GM23248 (cell line): ENCODE measurements at regions not wholly inside any gene's neighbourhood (a gene's known extent, or its start where the extent isn't known, plus 50 kb on each side); places are given as distances from the start of the nearest gene placed in this dataset.

Experiments used
- EZH2 ChIP-seq: fragments of 200-600 bp; sonication (generic); IDR thresholded peaks from 2 replicates; pipeline ENCODE4 v1.6.1; 2018; ENCODE audit warnings: antibody characterized with exemption, mild to moderate bottlenecking; ENCODE audit not compliant: insufficient read depth, poor library complexity, severe bottlenecking
- EZH2phosphoT487 ChIP-seq: fragments of 200-600 bp; sonication (generic); IDR thresholded peaks from 2 replicates; pipeline ENCODE4 v1.6.1; 2018; ENCODE audit warnings: antibody characterized with exemption, moderate library complexity, mild to moderate bottlenecking, low read depth; ENCODE audit not compliant: insufficient read depth

GRCh38 chr14:86513056-86513455, 983.1 kb downstream of the FLRT2 start:
- TF ChIP-seq EZH2 (no peak), EZH2phosphoT487 (no peak)
